ENCODE measurements at regions not wholly inside any gene's neighbourhood (a gene's known extent, or its start where the extent isn't known, plus 50 kb on each side); places are given as distances from the start of the nearest gene placed in this dataset.

- no peak for TF ChIP-seq CREB1 (IDR thresholded peaks at IDR 0.05)
- TF ChIP-seq MAFK (IDR thresholded peaks at IDR 0.05; ENCODE audit: low read depth, low read length), result no peak
- TF ChIP-seq, protein P1, sequence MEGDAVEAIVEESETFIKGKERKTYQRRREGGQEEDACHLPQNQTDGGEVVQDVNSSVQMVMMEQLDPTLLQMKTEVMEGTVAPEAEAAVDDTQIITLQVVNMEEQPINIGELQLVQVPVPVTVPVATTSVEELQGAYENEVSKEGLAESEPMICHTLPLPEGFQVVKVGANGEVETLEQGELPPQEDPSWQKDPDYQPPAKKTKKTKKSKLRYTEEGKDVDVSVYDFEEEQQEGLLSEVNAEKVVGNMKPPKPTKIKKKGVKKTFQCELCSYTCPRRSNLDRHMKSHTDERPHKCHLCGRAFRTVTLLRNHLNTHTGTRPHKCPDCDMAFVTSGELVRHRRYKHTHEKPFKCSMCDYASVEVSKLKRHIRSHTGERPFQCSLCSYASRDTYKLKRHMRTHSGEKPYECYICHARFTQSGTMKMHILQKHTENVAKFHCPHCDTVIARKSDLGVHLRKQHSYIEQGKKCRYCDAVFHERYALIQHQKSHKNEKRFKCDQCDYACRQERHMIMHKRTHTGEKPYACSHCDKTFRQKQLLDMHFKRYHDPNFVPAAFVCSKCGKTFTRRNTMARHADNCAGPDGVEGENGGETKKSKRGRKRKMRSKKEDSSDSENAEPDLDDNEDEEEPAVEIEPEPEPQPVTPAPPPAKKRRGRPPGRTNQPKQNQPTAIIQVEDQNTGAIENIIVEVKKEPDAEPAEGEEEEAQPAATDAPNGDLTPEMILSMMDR (IDR thresholded peaks at IDR 0.05; ENCODE audit: control extremely low read depth in 1 of 3, insufficient read depth in 1 of 3, low read depth in 1 of 3, low read length in 3 of 3), result no peak
- no peak for TF ChIP-seq SIN3A (conservative IDR thresholded peaks at IDR 0.05 in 1 of 2, IDR thresholded peaks at IDR 0.05 in 1 of 2; ENCODE audit: low read depth in 1 of 2, low read length in 2 of 2)
- TF ChIP-seq SRF (IDR thresholded peaks at IDR 0.05; ENCODE audit: low read depth, low read length), result no peak
- TF ChIP-seq EZH2 (IDR thresholded peaks at IDR 0.05; ENCODE audit: low read depth, low read length, severe bottlenecking), result no peak
- TF ChIP-seq CTBP2 (IDR thresholded peaks at IDR 0.05; ENCODE audit: borderline replicate concordance, insufficient read depth, insufficient read length, low read length), result no peak
These were observed 231.9 kb upstream of the HAND2 start (continued) for GRCh38 chr4:173761938-173762337.
